GM12892 (cell line): ENCODE measurements at regions not wholly inside any gene's neighbourhood (a gene's known extent, or its start where the extent isn't known, plus 50 kb on each side); places are given as distances from the start of the nearest gene placed in this dataset.

Source experiments
- POLR2A ChIP-seq: IDR thresholded peaks from 2 replicates; pipeline ENCODE4 v1.6.1; 2011; ENCODE audit warnings: low read depth, low read length, control low read depth
- POLR2AphosphoS5 ChIP-seq: IDR thresholded peaks from 2 replicates; pipeline ENCODE4 v1.6.1; 2011; ENCODE audit warnings: low read depth, low read length, control low read depth
- TAF1 ChIP-seq: IDR thresholded peaks from 2 replicates; pipeline ENCODE4 v1.6.1; 2011; ENCODE audit warnings: low read depth, mild to moderate bottlenecking, control low read depth, low read length, borderline replicate concordance

- no peak for TF ChIP-seq POLR2A
- no peak for TF ChIP-seq TAF1
- TF ChIP-seq POLR2AphosphoS5 = no peak
These were observed 257.5 kb upstream of the IRS4 start for GRCh38 chrX:108993909-108994308.
